Left renal pelvis (tissue), 4 donors: ENCODE measurements at regions not wholly inside any gene's neighbourhood (a gene's known extent, or its start where the extent isn't known, plus 50 kb on each side); places are given as distances from the start of the nearest gene placed in this dataset.
A peak's percentile ranks its signal among the peaks of the same experiment; 100 is the strongest.
"Not testable (repeated sequence)": the region's sequence is repeated elsewhere in the genome, so short reads cannot be mapped to it uniquely, and the experiment has no call there.

ENCODE experiments used
- DNase-seq, 4 donors: peaks; one replicate each; pipeline ENCODE4 v3.0.0-alpha.2; 2013; ENCODE audit warnings: low read depth in 4 of 4, low spot score in 3 of 4

GRCh38 chr4:57937326-57937725 lies 827.1 kb upstream of the IGFBP7 start:
- not testable (repeated sequence) for DNase-seq

GRCh38 chr4:57926311-57926710 lies 816.1 kb upstream of the IGFBP7 start:
- no peak for DNase-seq

- no peak for DNase-seq
These were observed 814.8 kb upstream of the IGFBP7 start for GRCh38 chr4:57924951-57925350.

DNA sequence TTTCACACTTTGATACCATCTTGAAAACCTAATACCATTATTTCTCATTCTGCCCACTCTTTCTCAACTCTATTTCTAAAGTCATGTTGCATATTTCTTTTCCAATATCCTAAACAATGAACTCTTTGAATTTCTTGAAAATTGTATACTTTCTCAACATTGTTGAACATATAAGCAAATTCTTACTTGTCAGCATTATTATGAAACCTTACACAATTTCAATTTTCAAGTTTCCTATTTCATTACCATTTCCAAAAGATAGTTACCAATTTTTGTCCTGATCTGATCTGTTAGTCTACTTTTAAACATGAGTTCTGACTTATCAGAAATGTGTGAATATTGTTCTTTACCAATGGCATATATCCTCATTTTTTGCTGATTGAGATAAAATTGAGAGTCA lies 806.3 kb upstream of the IGFBP7 start:
- no peak for DNase-seq

DNA sequence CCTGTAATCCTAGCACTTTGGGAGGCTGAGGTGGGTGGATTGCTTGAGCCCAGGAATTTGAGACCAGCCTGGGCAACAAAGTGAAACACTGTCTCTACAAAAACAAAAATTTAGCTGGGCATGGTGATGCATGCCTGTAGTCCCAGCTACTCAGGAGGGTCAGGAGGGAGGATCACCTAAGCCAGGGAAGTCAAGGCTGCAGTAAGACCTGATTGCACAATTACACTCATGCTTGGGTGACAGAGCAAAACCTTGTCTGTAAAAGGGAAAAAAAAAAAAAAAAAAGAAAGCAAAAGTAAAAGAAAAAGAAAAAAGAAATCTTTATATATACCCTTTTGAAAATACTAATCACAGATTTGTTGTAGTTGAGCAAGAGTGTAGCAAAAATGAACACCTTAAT lies 801.0 kb upstream of the IGFBP7 start:
- DNase-seq = no peak

DNA sequence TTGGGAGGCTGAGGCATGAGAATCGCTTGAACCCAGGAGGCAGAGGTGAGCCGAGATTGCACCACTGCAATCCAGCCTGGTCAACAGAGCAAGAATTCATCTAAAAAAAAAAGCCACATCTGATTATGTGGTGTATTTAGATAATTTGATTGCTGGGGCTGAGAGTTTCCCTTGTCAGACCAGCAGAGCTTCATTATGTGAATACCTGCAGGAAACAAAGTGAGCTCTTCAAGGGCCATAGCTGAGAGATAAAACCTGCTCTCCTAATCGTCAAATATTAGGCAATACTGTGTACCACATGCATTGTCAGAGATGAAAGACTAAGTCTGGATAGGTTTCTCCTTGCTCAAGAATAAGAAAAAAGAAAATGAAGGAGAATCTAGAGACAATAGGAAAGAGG lies 800.0 kb upstream of the IGFBP7 start:
- no peak for DNase-seq

DNA sequence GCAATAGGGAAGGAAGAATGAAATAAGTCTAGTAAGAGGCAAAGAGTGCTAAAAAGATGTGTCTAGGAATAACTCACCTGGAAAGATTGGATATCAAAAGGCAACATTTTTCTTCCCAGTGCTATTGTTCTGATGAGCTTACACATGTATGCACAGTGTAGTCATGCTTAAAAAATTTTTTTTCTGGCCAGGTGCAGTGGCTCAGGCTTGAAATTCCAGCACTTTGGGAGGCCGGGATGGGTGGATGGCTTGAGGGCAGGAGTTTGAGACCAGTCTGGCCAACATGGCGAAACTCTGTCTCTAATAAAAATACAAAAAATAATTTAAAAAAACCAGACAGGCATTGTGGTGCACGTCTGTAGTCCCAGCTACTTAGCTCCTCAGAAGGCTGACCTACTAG lies 795.8 kb upstream of the IGFBP7 start:
- DNase-seq = no peak

- DNase-seq = no peak
These were observed 766.9 kb upstream of the IGFBP7 start for GRCh38 chr4:57877047-57877458.

- no peak for DNase-seq
These were observed 765.7 kb upstream of the IGFBP7 start for GRCh38 chr4:57875829-57876392.

DNA sequence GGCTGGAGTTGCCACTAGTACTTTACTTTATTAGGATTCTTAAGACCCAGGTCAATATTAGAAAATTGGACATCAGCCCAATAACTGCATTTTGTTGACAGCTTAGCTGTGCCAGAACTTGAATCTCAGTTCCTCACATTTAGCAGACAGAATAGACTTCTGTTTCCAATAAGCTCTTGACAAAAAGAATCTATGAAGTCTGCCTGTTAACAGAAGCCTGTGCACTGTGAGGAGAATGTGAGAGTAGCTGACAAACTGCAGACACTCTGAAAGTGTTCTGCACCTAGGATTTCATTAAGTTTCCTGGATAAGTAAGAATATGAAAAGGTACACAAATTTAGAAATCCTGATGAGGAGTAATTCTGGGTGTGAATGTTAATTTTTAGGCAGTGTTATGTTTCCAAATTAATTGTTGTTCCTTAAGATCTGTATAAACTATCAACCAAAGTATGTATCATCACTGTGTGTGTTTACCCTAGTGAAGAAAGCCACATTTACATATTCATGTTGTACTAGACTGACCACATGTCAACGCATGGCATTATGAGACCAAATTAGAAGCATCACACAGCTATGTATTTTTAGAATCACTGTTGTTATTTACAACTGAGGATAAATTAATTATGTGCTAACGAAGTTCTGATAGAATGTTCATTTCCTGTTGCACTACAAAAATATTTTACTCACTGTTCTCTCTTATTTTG lies 756.4 kb upstream of the IGFBP7 start:
- DNase-seq = no peak

DNA sequence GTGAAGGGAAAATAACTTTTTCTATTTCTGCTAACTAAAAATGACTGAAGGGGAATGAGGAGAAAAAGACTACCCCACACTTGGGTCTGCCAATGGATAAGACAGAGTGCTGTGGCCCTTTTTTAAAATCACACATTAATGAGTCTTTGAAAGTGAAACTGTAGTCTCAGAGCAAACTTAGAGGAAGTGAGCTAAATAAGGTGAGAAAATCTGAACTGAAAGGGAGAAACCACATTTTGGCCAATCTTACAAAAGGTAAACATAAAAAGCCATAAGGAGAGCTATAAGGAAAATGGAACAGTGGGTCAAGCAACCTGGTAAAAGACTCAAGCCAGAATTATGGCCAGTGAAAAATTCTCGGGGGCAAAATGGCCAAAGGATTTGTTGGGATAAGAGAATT lies 755.1 kb upstream of the IGFBP7 start:
- DNase-seq = no peak

- DNase-seq = peak in 2 of 4 donors; percentile 14 to 15
These were observed 744.6 kb upstream of the IGFBP7 start for GRCh38 chr4:57854748-57855147.

- DNase-seq = no peak
These were observed 740.0 kb upstream of the IGFBP7 start for GRCh38 chr4:57850141-57850540.

DNA sequence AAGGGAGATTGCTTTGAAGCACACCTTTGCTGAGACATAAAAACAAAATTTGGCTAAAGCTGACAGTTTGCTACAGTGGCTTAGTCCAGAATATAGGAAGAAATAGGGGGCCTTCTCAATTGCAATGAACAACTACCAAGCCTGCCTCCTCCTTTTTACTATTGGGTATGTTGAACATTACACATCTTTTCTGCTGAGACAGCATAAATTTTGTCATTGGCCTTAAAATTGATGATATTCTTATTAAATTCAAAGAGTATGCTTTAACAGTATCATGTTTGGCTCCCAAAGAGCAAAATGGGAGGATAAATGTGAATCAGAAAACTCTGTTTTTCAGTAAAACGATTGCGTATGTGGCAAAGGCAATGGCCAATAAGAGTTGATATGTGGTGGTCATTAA lies 721.9 kb upstream of the IGFBP7 start:
- no peak for DNase-seq

DNA sequence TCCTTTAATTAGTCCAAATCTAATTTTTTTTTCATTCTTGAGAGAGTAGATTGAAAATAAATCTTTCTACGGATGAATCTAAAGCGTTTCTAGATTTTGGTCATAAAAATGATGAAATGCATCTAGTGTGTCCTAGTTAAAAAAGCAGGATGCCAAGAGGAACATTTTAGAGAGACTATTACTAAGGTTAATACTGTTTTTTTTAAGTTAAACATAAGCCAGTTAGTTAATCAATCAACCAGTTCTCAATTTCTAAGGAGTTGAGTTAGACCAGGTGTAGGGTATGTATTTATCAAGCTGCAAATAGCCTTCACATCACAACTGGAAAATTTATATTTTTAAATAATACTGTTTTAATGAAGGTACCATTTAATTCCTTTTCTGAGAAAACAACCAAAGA lies 679.5 kb upstream of the IGFBP7 start:
- no peak for DNase-seq

- DNase-seq = no peak
These were observed 667.7 kb upstream of the IGFBP7 start for GRCh38 chr4:57777876-57778275.

- DNase-seq = no peak
These were observed 664.5 kb upstream of the IGFBP7 start for GRCh38 chr4:57774681-57775080.

- DNase-seq = no peak
These were observed 664.0 kb upstream of the IGFBP7 start for GRCh38 chr4:57774171-57774570.

GRCh38 chr4:57766341-57766740 lies 656.2 kb upstream of the IGFBP7 start:
- no peak for DNase-seq

DNA sequence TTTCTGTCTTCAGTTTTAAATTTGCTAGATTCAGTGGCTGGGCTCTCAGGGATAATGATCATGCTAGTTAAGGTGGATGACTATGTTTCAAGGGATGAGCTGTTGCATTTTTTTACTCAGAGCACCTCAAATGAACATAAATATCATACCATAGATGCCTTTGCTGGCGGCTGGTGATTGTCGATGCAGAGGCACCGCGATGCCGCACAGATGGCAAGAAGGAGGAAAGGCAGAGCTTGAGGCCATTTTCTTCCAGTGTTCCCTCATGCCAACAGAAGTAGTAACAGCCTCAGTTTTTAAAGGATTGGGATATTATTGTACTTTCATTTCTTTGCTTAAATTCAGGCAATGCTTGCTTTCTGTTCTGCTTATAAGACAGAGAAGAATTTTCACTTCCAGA lies 654.7 kb upstream of the IGFBP7 start:
- DNase-seq = no peak

- DNase-seq = no peak
These were observed 652.9 kb upstream of the IGFBP7 start for GRCh38 chr4:57763070-57763469.

- DNase-seq = no peak
These were observed 630.5 kb upstream of the IGFBP7 start for GRCh38 chr4:57740625-57741190.
